Left ventricle myocardium superior (tissue), 1 donor: ENCODE measurements at regions not wholly inside any gene's neighbourhood (a gene's known extent, or its start where the extent isn't known, plus 50 kb on each side); places are given as distances from the start of the nearest gene placed in this dataset.

Experiments used
- ATAC-seq: fragments of 200-7000 bp; cut with Tn5 transposase; one replicate; pipeline ENCODE4 v1.9.1; 2020; ENCODE audit warnings: mild to moderate bottlenecking, moderate library complexity
- DNase-seq: peaks from one replicate; pipeline ENCODE4 v3.0.0-alpha.2; 2020
- intact Hi-C: fragments of 100-400 bp; cut with micrococcal nuclease; formaldehyde crosslinking; loops from one replicate; pipeline ENCODE4 v1.11.0; 2022
- donor health status: DM: no; HTN: yes; CAD: no; lungs with severe emphysema.

- intact Hi-C loops: no loop called here
- no peak for DNase-seq
- ATAC-seq: no peak
These were observed 108.2 kb upstream of the SORBS2 start for GRCh38 chr4:185920171-185920570.

GRCh38 chr4:185920691-185921260 lies 108.8 kb upstream of the SORBS2 start:
- intact Hi-C loops: no loop called here
- DNase-seq (no peak), ATAC-seq (no peak)

- ATAC-seq: peak; percentile 36
- DNase-seq: no peak
- intact Hi-C loops: no loop called here
These were observed 109.9 kb upstream of the SORBS2 start for GRCh38 chr4:185921583-185922555.

GRCh38 chr4:185924458-185925044 lies 112.6 kb upstream of the SORBS2 start:
- intact Hi-C loops: no loop called here
- DNase-seq: no peak
- no peak for ATAC-seq

- peak; percentile 50 for DNase-seq
- ATAC-seq: peak; percentile 89
- intact Hi-C loops: no loop called here
These were observed 113.9 kb upstream of the SORBS2 start for GRCh38 chr4:185925910-185926360.

GRCh38 chr4:185931375-185931774 lies 119.4 kb upstream of the SORBS2 start:
- DNase-seq (no peak), ATAC-seq (no peak)
- intact Hi-C loops: no loop called here

GRCh38 chr4:185931986-185932385 lies 120.0 kb upstream of the SORBS2 start:
- ATAC-seq (no peak), DNase-seq (no peak)
- intact Hi-C loops: no loop called here

GRCh38 chr4:185932491-185932890 lies 120.5 kb upstream of the SORBS2 start:
- intact Hi-C loops: no loop called here
- DNase-seq (no peak), ATAC-seq (peak; percentile 64)

- ATAC-seq (peak; percentile 78), DNase-seq (no peak)
- intact Hi-C loops: no loop called here
These were observed 121.1 kb upstream of the SORBS2 start for GRCh38 chr4:185933078-185933581.

GRCh38 chr4:185936650-185937376 lies 124.8 kb upstream of the SORBS2 start:
- no peak for DNase-seq
- no peak for ATAC-seq
- intact Hi-C loops: no loop called here

GRCh38 chr4:185938654-185939053 lies 126.7 kb upstream of the SORBS2 start:
- intact Hi-C loops: no loop called here
- no peak for ATAC-seq
- DNase-seq: no peak

GRCh38 chr4:185941461-185941860 lies 127.5 kb upstream of the TLR3 start:
- intact Hi-C loops: no loop called here
- ATAC-seq: no peak

GRCh38 chr4:185945252-185945651 lies 123.7 kb upstream of the TLR3 start:
- DNase-seq (no peak), ATAC-seq (no peak)
- intact Hi-C loops: no loop called here

More at GRCh38 chr4:185941461-185941860, 127.5 kb upstream of the TLR3 start:
- DNase-seq: no peak

- intact Hi-C loops: no loop called here
- DNase-seq: no peak
- no peak for ATAC-seq
These were observed 123.0 kb upstream of the TLR3 start for GRCh38 chr4:185945906-185946305.

GRCh38 chr4:185950891-185951290 lies 118.1 kb upstream of the TLR3 start:
- DNase-seq (no peak), ATAC-seq (no peak)
- intact Hi-C loops: no loop called here

- DNase-seq (no peak), ATAC-seq (no peak)
- intact Hi-C loops: no loop called here
These were observed 113.7 kb upstream of the TLR3 start for GRCh38 chr4:185955151-185955770.

GRCh38 chr4:185955826-185956543 lies 113.0 kb upstream of the TLR3 start:
- ATAC-seq (no peak), DNase-seq (no peak)
- intact Hi-C loops: no loop called here

GRCh38 chr4:185956544-185956940 lies 112.4 kb upstream of the TLR3 start:
- ATAC-seq: no peak
- DNase-seq: no peak
- intact Hi-C loops: no loop called here
